CD1c-positive myeloid dendritic cell (primary cell): ENCODE measurements at regions not wholly inside any gene's neighbourhood (a gene's known extent, or its start where the extent isn't known, plus 50 kb on each side); places are given as distances from the start of the nearest gene placed in this dataset.

Source experiments
- DNase-seq: peaks from one replicate; pipeline ENCODE4 v3.0.0-alpha.2; 2016; ENCODE audit errors: extremely low spot score

- DNase-seq: no peak
Observed at GRCh38 chr9:75612754-75613153, 277.7 kb upstream of the PCSK5 start.

- DNase-seq: no peak
Observed at GRCh38 chr9:75615284-75615683, 275.2 kb upstream of the PCSK5 start.

- no peak for DNase-seq
Observed at GRCh38 chr9:75616052-75616451, 274.4 kb upstream of the PCSK5 start.

GRCh38 chr9:75616841-75617566, 273.5 kb upstream of the PCSK5 start:
- DNase-seq: no peak

- DNase-seq: no peak
Observed at GRCh38 chr9:75623462-75623861, 267.0 kb upstream of the PCSK5 start.

- DNase-seq: no peak
Observed at GRCh38 chr9:75624998-75625397, 265.5 kb upstream of the PCSK5 start.

- peak; percentile 6 for DNase-seq
Observed at GRCh38 chr9:75626860-75627259, 263.6 kb upstream of the PCSK5 start.

- no peak for DNase-seq
Observed at GRCh38 chr9:75628952-75629351, 261.5 kb upstream of the PCSK5 start.

- DNase-seq: no peak
Observed at GRCh38 chr9:75633451-75634057, 256.9 kb upstream of the PCSK5 start.

GRCh38 chr9:75636427-75637045, 253.9 kb upstream of the PCSK5 start:
- no peak for DNase-seq

GRCh38 chr9:75639971-75640610, 250.4 kb upstream of the PCSK5 start:
- DNase-seq: no peak

- DNase-seq: no peak
Observed at GRCh38 chr9:75642522-75642921, 248.0 kb upstream of the PCSK5 start.

GRCh38 chr9:75644649-75645048, 245.8 kb upstream of the PCSK5 start:
- DNase-seq: no peak

GRCh38 chr9:75648034-75648433, 242.4 kb upstream of the PCSK5 start:
- no peak for DNase-seq

- no peak for DNase-seq
Observed at GRCh38 chr9:75649060-75649459, 241.4 kb upstream of the PCSK5 start.

GRCh38 chr9:75651709-75652108, 238.8 kb upstream of the PCSK5 start:
- DNase-seq: no peak

- DNase-seq: no peak
Observed at GRCh38 chr9:75653335-75653734, 237.1 kb upstream of the PCSK5 start.

- DNase-seq: no peak
Observed at GRCh38 chr9:75653750-75654149, 236.7 kb upstream of the PCSK5 start.

GRCh38 chr9:75657015-75657414, 233.5 kb upstream of the PCSK5 start:
- DNase-seq: no peak

- DNase-seq: no peak
Observed at GRCh38 chr9:75658301-75658905, 232.1 kb upstream of the PCSK5 start.

GRCh38 chr9:75664597-75664996, 225.9 kb upstream of the PCSK5 start:
- DNase-seq: no peak

GRCh38 chr9:75666856-75667554, 223.5 kb upstream of the PCSK5 start:
- no peak for DNase-seq
